Esophagus (tissue), 2 donors: ENCODE measurements at regions not wholly inside any gene's neighbourhood (a gene's known extent, or its start where the extent isn't known, plus 50 kb on each side); places are given as distances from the start of the nearest gene placed in this dataset.

Source experiments
- H3K27ac ChIP-seq, 2 donors: one replicate each; pipeline ENCODE4 v1.5.1; 2013; ENCODE audit warnings: low read depth in 2 of 2, mild to moderate bottlenecking in 2 of 2, inconsistent platforms in 1 of 2, low read length in 1 of 2, moderate library complexity in 1 of 2
- H3K27me3 ChIP-seq, 2 donors: one replicate each; pipeline ENCODE4 v1.6.1; 2013; ENCODE audit warnings: low read length in 2 of 2, control low read depth in 1 of 2, mild to moderate bottlenecking in 1 of 2; ENCODE audit not compliant: insufficient read depth in 2 of 2, control insufficient read depth in 1 of 2
- H3K36me3 ChIP-seq, 2 donors: one replicate each; pipeline ENCODE4 v1.6.1; 2013; ENCODE audit warnings: low read length in 1 of 2; ENCODE audit not compliant: control insufficient read depth in 2 of 2, insufficient read depth in 2 of 2
- H3K4me1 ChIP-seq, 2 donors: one replicate each; pipeline ENCODE4 v1.6.1; 2013; ENCODE audit warnings: low read length in 1 of 2; ENCODE audit not compliant: control insufficient read depth in 2 of 2, insufficient read depth in 2 of 2
- H3K4me3 ChIP-seq, 2 donors: one replicate each; pipeline ENCODE4 v1.5.1; 2013; ENCODE audit warnings: low read length in 2 of 2, mild to moderate bottlenecking in 2 of 2, low read depth in 1 of 2, moderate library complexity in 1 of 2
- H3K9me3 ChIP-seq, 2 donors: one replicate each; pipeline ENCODE4 v1.6.1; 2013; ENCODE audit warnings: mild to moderate bottlenecking in 2 of 2, low read depth in 1 of 2, low read length in 1 of 2, moderate library complexity in 1 of 2; ENCODE audit not compliant: control insufficient read depth in 2 of 2, insufficient read depth in 1 of 2
- WGBS, 2 donors: extraction: QIAGEN DNeasy Blood & Tissue Kit; methylation state at CpG; one replicate each; pipeline ENCODE4 v1.1.7; 2013; 5-methylcytosine and 5-hydroxymethylcytosine counted together
- donor health status: healthy with polysubstance abuse.
- donor health status: Bipolar disorder and iron deficiency.

GRCh38 chr20:22795871-22796270 is 211.5 kb upstream of the FOXA2 start:
- no peaks in the 10 kb centered on the region for H3K36me3 ChIP-seq
- no peak overlapping the region for H3K4me3 ChIP-seq
- no peak overlapping the region for H3K27ac ChIP-seq
- H3K9me3 ChIP-seq: no peaks in the 10 kb centered on the region
- H3K27me3 ChIP-seq: no peaks in the 10 kb centered on the region
- peaks cover 0 to 4% of the 10 kb centered on the region in 2 donors for H3K4me1 ChIP-seq
- WGBS, 2 donors: 55 to 59% methylated on average over 4 of the region's 4 CpGs

GRCh38 chr20:22796469-22797077 is 212.2 kb upstream of the FOXA2 start:
- 72 to 75% methylated on average over 5 of the region's 5 CpGs for WGBS, 2 donors

GRCh38 chr20:22797103-22797502 is 212.7 kb upstream of the FOXA2 start:
- H3K4me3 ChIP-seq: no peak overlapping the region
- no peaks in the 10 kb centered on the region for H3K27me3 ChIP-seq
- no peaks in the 10 kb centered on the region for H3K9me3 ChIP-seq
- peaks cover 0 to 4% of the 10 kb centered on the region in 2 donors for H3K4me1 ChIP-seq
- no peaks in the 10 kb centered on the region for H3K36me3 ChIP-seq
- no peak overlapping the region for H3K27ac ChIP-seq
- 75 to 83% methylated on average over 3 of the region's 3 CpGs for WGBS, 2 donors

More at GRCh38 chr20:22796469-22797077, 212.2 kb upstream of the FOXA2 start:
- no peaks in the 10 kb centered on the region for H3K27me3 ChIP-seq
- peaks cover 0 to 4% of the 10 kb centered on the region in 2 donors for H3K4me1 ChIP-seq
- H3K4me3 ChIP-seq: no peak overlapping the region
- H3K36me3 ChIP-seq: no peaks in the 10 kb centered on the region
- no peak overlapping the region for H3K27ac ChIP-seq
- H3K9me3 ChIP-seq: no peaks in the 10 kb centered on the region

GRCh38 chr20:22799687-22800086 is 215.3 kb upstream of the FOXA2 start:
- Histone ChIP-seq H3K27ac (no peak overlapping the region), H3K4me3 (no peak overlapping the region), H3K27me3 (no peaks in the 10 kb centered on the region), H3K4me1 (peaks cover 0 to 7% of the 10 kb centered on the region in 2 donors), H3K36me3 (no peaks in the 10 kb centered on the region), H3K9me3 (no peaks in the 10 kb centered on the region)
- 68 to 74% methylated on average over 3 of the region's 3 CpGs for WGBS, 2 donors

- H3K27ac ChIP-seq: no peak overlapping the region
- H3K4me1 ChIP-seq: peaks cover 0 to 7% of the 10 kb centered on the region in 2 donors
- H3K9me3 ChIP-seq: no peaks in the 10 kb centered on the region
- no peaks in the 10 kb centered on the region for H3K27me3 ChIP-seq
- no peak overlapping the region for H3K4me3 ChIP-seq
- WGBS, 2 donors: 56 to 80% methylated on average over 1 of the region's 1 CpG
- no peaks in the 10 kb centered on the region for H3K36me3 ChIP-seq
These were observed 215.8 kb upstream of the FOXA2 start for GRCh38 chr20:22800129-22800528.

GRCh38 chr20:22801528-22801927 is 217.2 kb upstream of the FOXA2 start:
- H3K4me1 ChIP-seq: peaks cover 0 to 2% of the 10 kb centered on the region in 2 donors
- 59 to 64% methylated on average over 4 of the region's 4 CpGs for WGBS, 2 donors
- no peaks in the 10 kb centered on the region for H3K27me3 ChIP-seq
- no peak overlapping the region for H3K27ac ChIP-seq
- H3K4me3 ChIP-seq: no peak overlapping the region
- H3K36me3 ChIP-seq: no peaks in the 10 kb centered on the region
- no peaks in the 10 kb centered on the region for H3K9me3 ChIP-seq

GRCh38 chr20:22802296-22802695 is 217.9 kb upstream of the FOXA2 start:
- no peaks in the 10 kb centered on the region for H3K27me3 ChIP-seq
- peaks cover 0 to 4% of the 10 kb centered on the region in 2 donors for H3K4me1 ChIP-seq
- 66 to 70% methylated on average over 2 of the region's 2 CpGs for WGBS, 2 donors
- H3K4me3 ChIP-seq: no peak overlapping the region
- H3K36me3 ChIP-seq: no peaks in the 10 kb centered on the region
- H3K9me3 ChIP-seq: no peaks in the 10 kb centered on the region
- no peak overlapping the region for H3K27ac ChIP-seq

- 38 to 67% methylated on average over 4 of the region's 4 CpGs for WGBS, 2 donors
These were observed 220.8 kb upstream of the FOXA2 start for GRCh38 chr20:22805219-22805618.

GRCh38 chr20:22805996-22806395 is 221.6 kb upstream of the FOXA2 start:
- Histone ChIP-seq H3K27me3 (no peaks in the 10 kb centered on the region), H3K27ac (no peak overlapping the region), H3K36me3 (no peaks in the 10 kb centered on the region), H3K4me3 (no peak overlapping the region), H3K4me1 (peaks cover 0 to 4% of the 10 kb centered on the region in 2 donors), H3K9me3 (no peaks in the 10 kb centered on the region)
- WGBS, 2 donors: 79 to 84% methylated on average over 3 of the region's 3 CpGs

More at GRCh38 chr20:22805219-22805618, 220.8 kb upstream of the FOXA2 start:
- no peaks in the 10 kb centered on the region for H3K36me3 ChIP-seq
- H3K4me3 ChIP-seq: no peak overlapping the region
- no peak overlapping the region for H3K27ac ChIP-seq
- H3K4me1 ChIP-seq: peaks cover 0 to 4% of the 10 kb centered on the region in 2 donors
- no peaks in the 10 kb centered on the region for H3K27me3 ChIP-seq
- no peaks in the 10 kb centered on the region for H3K9me3 ChIP-seq

- Histone ChIP-seq H3K27ac (no peak overlapping the region), H3K4me3 (no peak overlapping the region), H3K27me3 (no peaks in the 10 kb centered on the region), H3K9me3 (no peaks in the 10 kb centered on the region), H3K36me3 (no peaks in the 10 kb centered on the region), H3K4me1 (peaks cover 0 to 4% of the 10 kb centered on the region in 2 donors)
- WGBS, 2 donors: 44 to 60% methylated on average over 3 of the region's 3 CpGs
These were observed 222.7 kb upstream of the FOXA2 start for GRCh38 chr20:22807045-22807444.
